Activated naive CD4-positive, alpha-beta T cell treated with anti-CD3 and anti-CD28 coated beads, Interleukin-2, amount 50 U/mL, for 72 hours (primary cell): ENCODE measurements at regions not wholly inside any gene's neighbourhood (a gene's known extent, or its start where the extent isn't known, plus 50 kb on each side); places are given as distances from the start of the nearest gene placed in this dataset.

Source experiments
- ATAC-seq, 2 donors: fragments of 150-1000 bp; cut with Tn5 transposase; 2 replicates each; pipeline ENCODE4 v1.10.0; 2021; ENCODE audit warnings: mild to moderate bottlenecking in 2 of 2, moderate library complexity in 2 of 2
- DNase-seq, 2 donors: peaks; one replicate each; pipeline ENCODE4 v3.0.0; 2021 to 2022; ENCODE audit warnings: low spot score in 2 of 2
- H3K27ac Mint-ChIP-seq, 2 donors: one replicate each; pipeline ENCODE4 v1.8.0; 2022; ENCODE audit warnings: mild to moderate bottlenecking in 2 of 2, mixed read lengths in 2 of 2
- H3K36me3 Mint-ChIP-seq, 2 donors: one replicate each; pipeline ENCODE4 v1.8.0; 2022; ENCODE audit warnings: mixed read lengths in 2 of 2
- H3K9me3 Mint-ChIP-seq, 2 donors: one replicate each; pipeline ENCODE4 v1.8.0; 2022; ENCODE audit warnings: mixed read lengths in 2 of 2

DNA sequence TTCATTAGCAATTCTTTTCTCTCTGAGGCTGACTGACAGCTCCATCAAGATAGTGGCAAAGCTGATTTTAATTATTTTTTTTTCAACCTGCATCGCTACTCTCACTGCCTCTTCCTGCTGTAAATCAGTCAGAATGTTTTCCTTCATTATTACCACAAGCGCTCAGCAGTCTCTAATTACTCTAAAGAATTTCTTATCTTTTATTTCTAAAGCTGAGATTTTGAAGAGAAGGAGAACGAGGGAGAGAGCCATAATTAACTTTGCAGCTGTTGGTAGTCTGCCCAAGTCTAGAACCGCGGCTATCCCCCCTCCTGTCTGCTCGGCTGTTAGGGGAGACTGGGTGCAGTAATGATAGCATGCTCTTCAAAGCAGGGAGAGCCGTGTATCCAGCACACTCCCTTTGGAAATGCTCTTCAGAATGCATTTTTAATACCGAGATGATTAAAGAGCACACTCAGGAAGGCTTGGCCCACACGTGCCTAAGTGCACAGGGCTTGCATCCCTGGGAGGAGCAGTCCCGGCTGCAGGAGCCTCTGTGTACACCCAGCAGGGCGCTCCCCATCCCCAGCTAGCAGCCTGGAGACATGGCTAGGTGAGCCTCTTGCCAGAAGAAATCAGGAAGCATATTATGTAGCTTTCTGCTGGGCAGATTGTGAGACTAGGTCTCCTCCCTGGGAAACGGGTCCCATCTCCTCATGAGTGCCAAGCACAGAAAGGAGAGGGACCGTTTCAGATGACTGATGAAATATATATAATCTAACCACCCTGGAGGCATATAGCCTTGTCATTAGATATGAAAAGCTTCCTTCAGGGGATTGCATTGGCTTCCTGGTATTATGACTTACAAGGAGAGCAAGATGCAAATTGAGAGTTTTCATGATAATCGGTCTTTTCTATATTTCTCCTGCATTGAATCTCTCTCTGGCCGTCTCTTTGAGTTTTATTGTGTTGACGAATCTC, 555.2 kb downstream of the CMPK2 start:
- H3K36me3 Mint-ChIP-seq = no peaks in the 10 kb centered on the region
- no peak for ATAC-seq
- no peak overlapping the region for H3K27ac Mint-ChIP-seq
- DNase-seq = no peak
- peaks cover 0 to 4% of the 10 kb centered on the region in 2 donors for H3K9me3 Mint-ChIP-seq

- ATAC-seq (no peak), DNase-seq (no peak)
Measured at GRCh38 chr2:6312367-6312766, 553.3 kb downstream of the CMPK2 start.

GRCh38 chr2:6314218-6314960, 551.3 kb downstream of the CMPK2 start:
- Mint-ChIP-seq H3K27ac (no peak overlapping the region), H3K36me3 (no peaks in the 10 kb centered on the region), H3K9me3 (peaks cover 4 to 9% of the 10 kb centered on the region in 2 donors)
- DNase-seq (no peak), ATAC-seq (no peak)

More at GRCh38 chr2:6312367-6312766, 553.3 kb downstream of the CMPK2 start:
- H3K9me3 Mint-ChIP-seq = peaks cover 0 to 9% of the 10 kb centered on the region in 2 donors
- no peaks in the 10 kb centered on the region for H3K36me3 Mint-ChIP-seq
- no peak overlapping the region for H3K27ac Mint-ChIP-seq

DNA sequence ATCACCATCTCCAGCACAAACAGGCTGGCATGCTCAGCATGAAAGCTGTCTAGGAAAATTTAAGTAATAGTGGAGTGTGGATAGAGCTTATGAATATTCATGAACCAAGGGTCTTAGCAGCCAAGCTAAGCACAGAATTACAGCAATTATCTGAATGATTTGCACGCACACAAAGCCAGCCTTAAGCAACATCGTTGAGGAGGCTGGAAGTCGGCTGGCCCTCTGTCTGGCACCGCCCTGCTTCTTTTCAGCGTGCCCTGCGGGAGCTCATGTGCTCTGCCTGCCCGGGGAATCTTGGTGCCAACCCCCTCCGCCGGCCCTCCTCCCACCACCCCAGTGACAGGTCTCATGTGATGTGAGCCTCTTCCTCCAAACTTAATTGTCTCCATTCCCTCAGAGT, 540.1 kb downstream of the CMPK2 start:
- ATAC-seq = no peak
- Mint-ChIP-seq H3K9me3 (peaks cover 0 to 9% of the 10 kb centered on the region in 2 donors), H3K27ac (no peak overlapping the region), H3K36me3 (no peaks in the 10 kb centered on the region)
- DNase-seq = no peak

GRCh38 chr2:6326958-6327357, 538.7 kb downstream of the CMPK2 start:
- no peak for ATAC-seq
- no peaks in the 10 kb centered on the region for H3K36me3 Mint-ChIP-seq
- peaks cover 1 to 11% of the 10 kb centered on the region in 2 donors for H3K9me3 Mint-ChIP-seq
- H3K27ac Mint-ChIP-seq = no peak overlapping the region
- DNase-seq = no peak

DNA sequence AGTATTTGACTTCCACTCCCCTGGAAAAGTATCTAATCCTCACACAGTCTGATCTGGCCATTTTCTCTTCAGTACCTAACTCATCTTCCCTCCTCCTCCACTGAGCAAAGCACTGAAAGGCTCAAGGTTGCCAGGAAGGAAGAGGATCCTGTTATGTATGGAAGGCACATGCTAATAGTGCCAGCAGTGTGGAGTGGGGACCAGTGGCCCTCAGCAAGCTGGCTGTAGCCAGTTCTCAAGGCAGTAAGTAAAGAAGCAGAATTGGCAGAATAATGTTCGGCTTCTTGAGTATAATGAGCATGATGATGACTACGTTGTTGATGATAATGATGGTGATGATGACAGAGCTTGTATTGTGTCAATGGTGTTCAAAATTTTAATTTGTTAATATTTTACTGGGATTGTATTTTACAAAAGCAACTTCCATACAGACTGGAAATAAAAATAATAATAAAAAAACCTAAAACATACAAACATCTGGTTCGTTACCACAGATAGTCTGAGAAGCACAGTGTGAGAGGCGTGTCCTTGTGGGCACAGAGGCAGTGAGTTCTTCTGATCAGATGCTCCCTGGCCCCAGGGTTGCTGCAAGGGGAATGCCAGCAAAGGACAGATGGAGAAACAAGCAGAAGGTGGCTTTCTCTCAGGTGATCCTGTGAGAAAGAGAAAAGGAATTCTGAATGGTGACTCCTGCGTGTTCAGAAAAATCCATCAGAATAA, 528.8 kb downstream of the CMPK2 start:
- DNase-seq = no peak
- no peak overlapping the region for H3K27ac Mint-ChIP-seq
- no peaks in the 10 kb centered on the region for H3K36me3 Mint-ChIP-seq
- no peak for ATAC-seq
- H3K9me3 Mint-ChIP-seq = peaks cover 4% of the 10 kb centered on the region in 2 donors

DNA sequence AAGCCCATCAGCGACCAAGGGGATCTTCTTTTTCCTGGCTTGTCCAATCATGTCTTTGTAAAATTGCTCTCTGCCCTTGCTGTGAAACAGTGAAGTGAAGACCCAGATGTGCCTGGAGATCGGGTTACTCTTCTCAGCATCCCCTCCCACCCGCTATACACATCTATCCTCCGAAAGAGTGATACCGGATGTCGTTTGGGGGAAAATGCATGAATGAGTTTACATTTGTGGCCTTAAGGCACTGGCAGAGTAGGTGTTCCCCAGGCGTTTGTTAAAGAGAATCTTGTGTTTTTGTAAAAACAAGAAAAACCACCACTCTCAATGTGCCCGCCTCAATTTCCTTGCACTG, 528.3 kb downstream of the CMPK2 start:
- H3K9me3 Mint-ChIP-seq = no peaks in the 10 kb centered on the region
- no peak overlapping the region for H3K27ac Mint-ChIP-seq
- no peaks in the 10 kb centered on the region for H3K36me3 Mint-ChIP-seq
- DNase-seq = no peak
- no peak for ATAC-seq

DNA sequence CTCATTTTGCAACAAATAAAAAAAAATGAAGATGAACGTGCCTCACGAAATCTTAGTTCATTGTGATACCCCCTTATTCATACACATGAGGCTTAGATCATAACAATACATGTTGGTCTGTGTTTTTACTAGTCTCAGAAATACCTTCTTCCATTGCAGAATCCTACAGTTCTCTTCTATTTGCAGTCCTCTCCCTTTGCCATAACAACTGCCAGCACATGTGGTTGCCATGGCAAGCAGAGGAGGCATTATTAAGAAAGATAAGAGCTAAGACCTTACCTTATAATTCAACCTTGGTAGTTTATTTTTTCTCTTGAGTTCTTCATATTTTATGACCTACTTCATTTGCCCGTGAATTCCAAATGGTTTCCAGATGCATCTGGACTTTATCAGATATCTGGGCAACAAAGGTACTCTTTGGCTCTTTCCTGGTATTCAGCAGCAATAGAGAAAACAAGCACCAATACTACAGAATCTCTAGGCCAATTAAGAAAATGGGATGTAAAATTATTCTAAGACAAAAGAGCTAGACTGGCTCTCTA, 524.0 kb downstream of the CMPK2 start:
- Mint-ChIP-seq H3K9me3 (no peaks in the 10 kb centered on the region), H3K36me3 (no peaks in the 10 kb centered on the region)

DNA sequence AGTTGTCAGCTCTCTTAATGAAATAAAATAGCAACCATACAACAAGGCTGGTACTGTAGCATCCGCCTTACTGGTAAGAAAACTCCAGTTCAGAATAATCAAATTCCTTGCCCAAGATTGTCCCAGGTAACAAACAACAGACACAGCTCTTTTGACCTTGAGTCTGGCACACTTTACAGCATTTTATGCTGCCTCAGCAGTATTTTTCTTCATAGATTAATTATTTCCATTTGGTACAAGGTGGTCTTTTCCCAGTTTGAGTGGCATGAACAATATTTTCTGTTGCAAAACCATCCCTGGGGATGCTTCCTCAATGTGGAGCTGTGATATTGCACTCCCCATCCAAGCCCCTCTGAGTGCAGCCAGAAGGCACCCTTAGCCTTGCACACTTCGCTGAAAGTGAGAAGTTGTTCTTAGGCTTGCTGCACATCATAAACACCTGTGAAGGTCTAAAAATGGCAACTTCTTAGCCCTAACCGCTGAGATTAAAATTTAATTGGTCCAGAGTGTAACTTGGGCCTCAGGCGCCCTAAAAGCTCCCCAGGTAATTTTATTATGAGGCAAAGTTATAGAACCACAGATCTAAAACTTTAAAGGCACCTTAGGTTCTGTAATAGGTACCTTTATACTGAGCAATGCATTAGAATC, 523.3 kb downstream of the CMPK2 start:
- no peak for DNase-seq
- Mint-ChIP-seq H3K27ac (no peak overlapping the region), H3K36me3 (no peaks in the 10 kb centered on the region), H3K9me3 (no peaks in the 10 kb centered on the region)
- ATAC-seq = no peak

More for the DNA sequence above, 524.0 kb downstream of the CMPK2 start:
- H3K27ac Mint-ChIP-seq = no peak overlapping the region
- no peak for DNase-seq
- ATAC-seq = no peak

GRCh38 chr2:6343076-6343475, 522.6 kb downstream of the CMPK2 start:
- H3K27ac Mint-ChIP-seq = no peak overlapping the region
- H3K9me3 Mint-ChIP-seq = no peaks in the 10 kb centered on the region
- ATAC-seq (no peak), DNase-seq (no peak)
- no peaks in the 10 kb centered on the region for H3K36me3 Mint-ChIP-seq

DNA sequence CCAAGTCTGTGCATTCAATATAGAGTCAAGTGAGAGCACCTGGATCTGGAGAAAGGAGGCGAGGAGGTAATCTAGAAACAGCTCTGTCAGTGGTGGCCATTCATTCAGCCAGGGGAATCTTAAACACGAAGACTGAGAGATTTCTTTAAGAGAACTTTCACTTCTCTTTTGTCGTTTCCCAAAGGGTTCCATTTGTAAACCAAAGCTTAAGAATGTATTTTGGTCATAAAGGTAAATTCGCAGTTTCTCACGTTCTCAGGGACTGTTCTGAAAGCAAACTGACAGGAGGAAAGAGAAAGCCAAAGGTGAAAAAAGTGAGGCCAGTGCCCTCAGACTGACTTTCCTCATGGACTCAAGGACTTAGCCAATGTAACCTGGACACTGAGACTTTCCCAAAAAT, 513.5 kb downstream of the CMPK2 start:
- DNase-seq = no peak
- Mint-ChIP-seq H3K9me3 (no peaks in the 10 kb centered on the region), H3K36me3 (no peaks in the 10 kb centered on the region), H3K27ac (no peak overlapping the region)
- no peak for ATAC-seq

DNA sequence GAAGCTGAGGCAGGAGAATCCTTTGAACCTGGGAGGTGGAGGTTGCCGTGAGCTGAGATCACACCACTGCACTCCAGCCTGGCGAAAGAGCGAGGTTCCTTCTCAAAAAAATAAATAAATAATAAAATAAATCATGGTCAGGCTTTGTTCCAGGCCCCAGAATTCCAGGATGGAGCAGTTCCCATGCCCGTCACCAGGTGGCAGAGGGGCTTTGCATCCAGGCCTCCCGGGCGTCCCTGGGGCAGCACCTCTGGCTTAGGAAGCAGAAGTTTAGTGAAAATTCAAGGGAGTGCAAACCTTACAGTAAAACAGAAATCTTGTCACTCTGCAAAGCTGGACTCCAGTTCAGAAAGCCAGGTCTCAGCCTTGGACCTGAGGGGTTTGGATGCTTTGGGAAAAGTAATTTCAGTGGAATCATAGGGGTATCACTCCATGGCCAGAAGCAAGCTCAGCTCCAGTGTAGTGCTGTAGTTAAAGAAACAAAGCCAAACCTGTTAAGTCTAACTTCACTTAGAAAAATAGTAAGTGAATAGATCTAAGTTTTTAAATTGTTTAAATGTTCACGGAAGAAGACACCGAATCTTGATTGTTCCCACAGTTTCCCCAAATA, 512.7 kb downstream of the CMPK2 start:
- no peak for DNase-seq
- Mint-ChIP-seq H3K9me3 (peaks cover 4 to 7% of the 10 kb centered on the region in 2 donors), H3K27ac (no peak overlapping the region), H3K36me3 (no peaks in the 10 kb centered on the region)
- ATAC-seq = no peak

DNA sequence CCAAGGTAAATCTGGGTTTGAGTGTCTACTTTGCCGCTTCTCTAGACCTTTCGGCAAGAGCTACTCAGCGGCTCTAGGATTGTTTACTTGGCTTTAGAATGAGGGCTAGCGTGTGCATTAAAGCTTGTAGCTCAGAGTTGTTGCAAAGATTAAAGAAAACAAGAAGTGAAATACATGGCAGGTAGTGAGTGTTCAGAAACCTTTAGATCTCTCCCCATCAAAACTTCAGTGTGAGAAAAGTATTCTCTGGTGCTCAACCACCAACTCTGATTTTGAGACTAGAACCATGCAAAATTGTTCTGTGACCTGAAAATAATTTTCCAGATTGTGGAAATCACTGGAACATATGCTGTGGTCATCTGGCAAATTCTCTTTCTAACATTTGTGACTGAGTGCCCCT, 512.0 kb downstream of the CMPK2 start:
- Mint-ChIP-seq H3K9me3 (peaks cover 4 to 7% of the 10 kb centered on the region in 2 donors), H3K27ac (no peak overlapping the region), H3K36me3 (no peaks in the 10 kb centered on the region)
- no peak for DNase-seq
- ATAC-seq = no peak

DNA sequence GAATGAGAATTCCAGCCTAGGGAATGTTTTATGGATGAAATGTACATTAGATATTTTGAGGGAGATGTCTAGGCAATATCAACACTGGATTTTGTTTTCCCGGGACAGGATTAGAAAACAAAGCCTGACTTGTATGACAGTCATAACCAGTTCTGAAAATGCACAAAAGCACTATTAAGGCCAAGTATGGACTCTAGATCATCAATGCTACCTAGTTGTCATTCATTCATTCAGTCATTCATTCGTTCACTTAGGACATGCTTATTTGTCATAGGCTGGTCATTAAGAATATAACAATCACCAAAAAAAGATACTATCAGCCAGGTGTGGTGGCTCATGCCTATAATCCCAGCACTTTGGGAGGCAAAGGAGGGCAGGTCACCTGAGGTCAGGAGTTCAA, 511.2 kb downstream of the CMPK2 start:
- DNase-seq = no peak
- H3K36me3 Mint-ChIP-seq = no peaks in the 10 kb centered on the region
- H3K27ac Mint-ChIP-seq = no peak overlapping the region
- ATAC-seq = no peak
- peaks cover 4 to 7% of the 10 kb centered on the region in 2 donors for H3K9me3 Mint-ChIP-seq

- peaks cover 4 to 7% of the 10 kb centered on the region in 2 donors for H3K9me3 Mint-ChIP-seq
Measured at GRCh38 chr2:6355886-6356761, 509.6 kb downstream of the CMPK2 start.

More at GRCh38 chr2:6355886-6356761, 509.6 kb downstream of the CMPK2 start:
- ATAC-seq (no peak), DNase-seq (no peak)
- Mint-ChIP-seq H3K36me3 (no peaks in the 10 kb centered on the region), H3K27ac (no peak overlapping the region)
